Tibial nerve (tissue), 4 donors: ENCODE measurements at regions not wholly inside any gene's neighbourhood (a gene's known extent, or its start where the extent isn't known, plus 50 kb on each side); places are given as distances from the start of the nearest gene placed in this dataset.

Experiments
- DNase-seq, 2 donors: peaks; one replicate each; pipeline ENCODE4 v3.0.0-alpha.2; 2019; ENCODE audit warnings: low spot score in 2 of 2
- H3K27ac ChIP-seq, 4 donors: fragments of 200-600 bp; sonication (generic) in 3 of 4; one replicate each; pipeline ENCODE4 v1.5.1; 2017 to 2019; ENCODE audit warnings: mild to moderate bottlenecking in 1 of 4
- H3K27me3 ChIP-seq, 2 donors: fragments of 200-600 bp; sonication (generic) in 1 of 2; one replicate each; pipeline versions ENCODE4 v1.5.1 to v1.6.0; 2017 to 2019
- H3K36me3 ChIP-seq, 3 donors: fragments of 200-600 bp; sonication (generic); one replicate each; pipeline ENCODE4 v1.5.1; 2018 to 2019
- H3K4me1 ChIP-seq, 4 donors: fragments of 200-600 bp; sonication (generic) in 3 of 4; one replicate each; pipeline ENCODE4 v1.5.1; 2017 to 2019
- H3K4me3 ChIP-seq, 4 donors: fragments of 200-600 bp; sonication (generic) in 3 of 4; one replicate each; pipeline ENCODE4 v1.5.1; 2017 to 2019; ENCODE audit warnings: mild to moderate bottlenecking in 1 of 4, moderate library complexity in 1 of 4
- H3K9me3 ChIP-seq, 4 donors: fragments of 200-600 bp; sonication (generic) in 3 of 4; one replicate each; pipeline ENCODE4 v1.5.1; 2017 to 2019
- EP300 ChIP-seq, 2 donors: sonication (generic); formaldehyde crosslinking; IDR thresholded peaks; one replicate each; pipeline ENCODE4 v1.6.1; 2017; ENCODE audit warnings: antibody characterized with exemption in 2 of 2, mild to moderate bottlenecking in 1 of 2
- POLR2A ChIP-seq, 2 donors: fragments of 450-650 bp; IDR thresholded peaks; one replicate each; pipeline ENCODE4 v1.6.1; 2017; ENCODE audit warnings: antibody characterized with exemption in 2 of 2, mild to moderate bottlenecking in 2 of 2, moderate library complexity in 2 of 2
- WGBS, 2 donors: methylation state at CpG; one replicate each; pipeline ENCODE4 v1.1.5; 2018; 5-methylcytosine and 5-hydroxymethylcytosine counted together
- TF ChIP-seq, protein P1 (sequence below), 5 experiments: fragments of 200-600 bp in 3 of 5; fragments of 450-650 bp in 2 of 5; sonication (generic) in 3 of 5; IDR thresholded peaks; one replicate each; pipeline ENCODE4 v1.5.1; 2016 to 2019; ENCODE audit warnings: antibody characterized with exemption in 5 of 5, mild to moderate bottlenecking in 3 of 5, moderate library complexity in 2 of 5

GRCh38 chr15:38690719-38691332, 126.2 kb upstream of the RASGRP1 start:
- TF ChIP-seq, protein P1, sequence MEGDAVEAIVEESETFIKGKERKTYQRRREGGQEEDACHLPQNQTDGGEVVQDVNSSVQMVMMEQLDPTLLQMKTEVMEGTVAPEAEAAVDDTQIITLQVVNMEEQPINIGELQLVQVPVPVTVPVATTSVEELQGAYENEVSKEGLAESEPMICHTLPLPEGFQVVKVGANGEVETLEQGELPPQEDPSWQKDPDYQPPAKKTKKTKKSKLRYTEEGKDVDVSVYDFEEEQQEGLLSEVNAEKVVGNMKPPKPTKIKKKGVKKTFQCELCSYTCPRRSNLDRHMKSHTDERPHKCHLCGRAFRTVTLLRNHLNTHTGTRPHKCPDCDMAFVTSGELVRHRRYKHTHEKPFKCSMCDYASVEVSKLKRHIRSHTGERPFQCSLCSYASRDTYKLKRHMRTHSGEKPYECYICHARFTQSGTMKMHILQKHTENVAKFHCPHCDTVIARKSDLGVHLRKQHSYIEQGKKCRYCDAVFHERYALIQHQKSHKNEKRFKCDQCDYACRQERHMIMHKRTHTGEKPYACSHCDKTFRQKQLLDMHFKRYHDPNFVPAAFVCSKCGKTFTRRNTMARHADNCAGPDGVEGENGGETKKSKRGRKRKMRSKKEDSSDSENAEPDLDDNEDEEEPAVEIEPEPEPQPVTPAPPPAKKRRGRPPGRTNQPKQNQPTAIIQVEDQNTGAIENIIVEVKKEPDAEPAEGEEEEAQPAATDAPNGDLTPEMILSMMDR (IDR thresholded peaks at IDR 0.05), result peak; percentile 58 to 80 (median 73)
- no peak for TF ChIP-seq EP300 (IDR thresholded peaks at IDR 0.05)
- no peak overlapping the region for H3K4me3 ChIP-seq
- H3K27ac ChIP-seq, result no peak overlapping the region
- H3K4me1 ChIP-seq, result peaks cover 0 to 6% (median 0%) of the 10 kb centered on the region in 4 donors
- DNase-seq, result peak; percentile 41 to 71
- 22 to 32% methylated on average over 4 of the region's 4 CpGs for WGBS, 2 donors
- no peaks in the 10 kb centered on the region for H3K27me3 ChIP-seq
- no peaks in the 10 kb centered on the region for H3K9me3 ChIP-seq
- no peaks in the 10 kb centered on the region for H3K36me3 ChIP-seq

DNA sequence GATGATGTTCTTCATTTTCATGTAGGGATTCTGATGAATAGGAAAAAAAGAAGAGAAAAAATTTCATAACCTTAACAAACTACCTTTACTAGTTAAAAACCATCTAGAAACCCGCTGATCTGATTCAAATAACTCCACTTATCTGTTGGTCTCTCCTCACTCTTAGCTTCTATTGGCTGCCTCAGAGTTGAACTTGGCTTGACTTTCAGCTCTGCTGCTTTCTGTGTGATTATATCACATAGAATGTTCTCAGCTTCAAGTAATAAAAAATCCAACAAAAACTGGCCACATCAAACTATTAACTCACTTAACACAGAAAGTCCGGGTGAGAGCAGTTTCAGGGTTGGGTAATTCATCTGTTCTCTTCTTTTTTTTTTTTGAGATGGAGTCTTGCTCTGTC, 126.8 kb upstream of the RASGRP1 start:
- whole genome bisulfite sequencing, 2 donors, result 70 to 78% methylated on average over 2 of the region's 2 CpGs
- H3K36me3 ChIP-seq, result no peaks in the 10 kb centered on the region
- peaks cover 0 to 6% (median 0%) of the 10 kb centered on the region in 4 donors for H3K4me1 ChIP-seq
- no peak for DNase-seq
- no peak for TF ChIP-seq EP300 (IDR thresholded peaks at IDR 0.05)
- TF ChIP-seq, protein P1 (IDR thresholded peaks at IDR 0.05), result no peak
- TF ChIP-seq POLR2A (IDR thresholded peaks at IDR 0.05), result no peak
- H3K4me3 ChIP-seq, result no peak overlapping the region
- H3K9me3 ChIP-seq, result no peaks in the 10 kb centered on the region
- H3K27me3 ChIP-seq, result no peaks in the 10 kb centered on the region
- no peak overlapping the region for H3K27ac ChIP-seq

DNA sequence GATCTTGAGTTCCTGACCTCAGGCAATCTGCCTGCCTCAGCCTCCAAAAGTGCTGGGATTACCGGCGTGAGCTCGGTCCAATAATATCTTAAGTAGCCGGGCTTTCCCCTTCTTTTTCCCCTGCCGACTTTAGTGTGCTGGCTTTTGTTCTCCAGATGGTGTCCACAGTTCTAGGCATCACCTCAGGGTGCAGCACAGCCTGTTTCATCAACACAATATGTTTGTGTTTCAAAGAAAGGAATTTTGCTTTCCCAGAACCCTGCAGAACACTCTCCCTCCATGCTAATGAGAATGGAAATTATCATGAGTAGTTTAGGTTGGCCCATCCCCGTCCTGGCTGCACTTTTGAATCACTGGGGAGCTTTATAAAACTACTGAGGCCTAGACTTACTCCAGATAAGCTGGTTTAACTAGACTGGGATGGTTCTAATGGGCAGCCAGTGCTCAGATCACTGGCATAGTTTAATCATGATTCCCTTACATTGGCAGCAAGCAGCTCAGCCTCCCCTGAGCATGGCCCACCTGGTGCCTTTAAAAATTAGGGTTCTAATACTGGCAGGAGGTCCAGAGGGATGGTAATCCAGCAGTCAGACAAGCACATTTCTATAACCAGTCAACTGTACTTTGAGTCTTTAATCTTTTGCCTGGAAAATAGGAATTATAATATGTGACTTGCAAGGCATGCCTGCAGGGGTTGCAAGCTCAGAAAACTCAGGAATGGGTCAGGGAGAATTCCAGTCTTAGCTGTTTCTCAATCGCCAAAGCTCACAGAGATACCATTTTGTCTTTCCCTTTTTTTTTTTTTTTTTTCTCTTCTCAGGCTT, 127.6 kb upstream of the RASGRP1 start:
- no peak overlapping the region for H3K4me3 ChIP-seq
- H3K4me1 ChIP-seq, result peaks cover 0 to 6% (median 0%) of the 10 kb centered on the region in 4 donors
- H3K27me3 ChIP-seq, result no peaks in the 10 kb centered on the region
- TF ChIP-seq, protein P1 (IDR thresholded peaks at IDR 0.05), result no peak
- TF ChIP-seq POLR2A (IDR thresholded peaks at IDR 0.05) (no peak), EP300 (IDR thresholded peaks at IDR 0.05) (no peak)
- DNase-seq, result no peak
- WGBS, 2 donors, result 57 to 67% methylated on average over 7 of the region's 7 CpGs
- H3K36me3 ChIP-seq, result no peaks in the 10 kb centered on the region
- no peaks in the 10 kb centered on the region for H3K9me3 ChIP-seq
- H3K27ac ChIP-seq, result no peak overlapping the region

GRCh38 chr15:38692789-38693062, 128.1 kb upstream of the RASGRP1 start:
- DNase-seq, result no peak
- 69 to 78% methylated on average over 3 of the region's 3 CpGs for WGBS, 2 donors
- Histone ChIP-seq H3K4me3 (no peak overlapping the region), H3K27me3 (no peaks in the 10 kb centered on the region), H3K36me3 (no peaks in the 10 kb centered on the region), H3K4me1 (peaks cover 0 to 6% (median 0%) of the 10 kb centered on the region in 4 donors), H3K9me3 (no peaks in the 10 kb centered on the region), H3K27ac (no peak overlapping the region)
- TF ChIP-seq, protein P1 (IDR thresholded peaks at IDR 0.05), result no peak
- TF ChIP-seq EP300 (IDR thresholded peaks at IDR 0.05) (no peak), POLR2A (IDR thresholded peaks at IDR 0.05) (no peak)
